NB4 (cell line): ENCODE measurements at regions not wholly inside any gene's neighbourhood (a gene's known extent, or its start where the extent isn't known, plus 50 kb on each side); places are given as distances from the start of the nearest gene placed in this dataset.

Source experiments
- DNase-seq: peaks from one replicate; pipeline ENCODE4 v3.0.0; 2010; ENCODE audit warnings: low read depth
- H3K4me3 ChIP-seq: one replicate; pipeline ENCODE4 v1.5.1; 2011; ENCODE audit warnings: mild to moderate bottlenecking, low read depth, low read length, moderate library complexity
- CTCF ChIP-seq: IDR thresholded peaks from one replicate; pipeline ENCODE4 v1.5.1; 2012; ENCODE audit warnings: low read depth, low read length
- MAX ChIP-seq: IDR thresholded peaks from 2 replicates; pipeline ENCODE4 v1.6.1; 2011; ENCODE audit warnings: low read depth, low read length
- MYC ChIP-seq: IDR thresholded peaks from 2 replicates; pipeline ENCODE4 v1.6.1; 2011; ENCODE audit warnings: low read depth, low read length
- POLR2A ChIP-seq: IDR thresholded peaks from 2 replicates; pipeline ENCODE4 v1.6.1; 2011; ENCODE audit warnings: mild to moderate bottlenecking; ENCODE audit not compliant: insufficient read length; ENCODE audit errors: extremely low read depth

GRCh38 chr7:106518239-106518638 lies 142.7 kb downstream of the CCDC71L start:
- no peak for TF ChIP-seq MYC
- TF ChIP-seq CTCF = no peak
- TF ChIP-seq MAX = no peak
- TF ChIP-seq POLR2A = no peak
- DNase-seq = no peak
- no peak overlapping the region for H3K4me3 ChIP-seq

GRCh38 chr7:106517508-106517907 lies 143.4 kb downstream of the CCDC71L start:
- TF ChIP-seq CTCF (no peak), MAX (no peak), POLR2A (no peak), MYC (no peak)
- no peak overlapping the region for H3K4me3 ChIP-seq

GRCh38 chr7:106515321-106515720 lies 145.6 kb downstream of the CCDC71L start:
- no peak overlapping the region for H3K4me3 ChIP-seq
- TF ChIP-seq MYC = no peak
- no peak for TF ChIP-seq MAX
- no peak for TF ChIP-seq CTCF
- TF ChIP-seq POLR2A = no peak
- DNase-seq = no peak

More at GRCh38 chr7:106517508-106517907, 143.4 kb downstream of the CCDC71L start:
- DNase-seq = no peak

GRCh38 chr7:106514881-106515280 lies 146.1 kb downstream of the CCDC71L start:
- TF ChIP-seq MYC (no peak), POLR2A (no peak), CTCF (no peak), MAX (no peak)
- no peak overlapping the region for H3K4me3 ChIP-seq
- DNase-seq = no peak

- no peak for DNase-seq
- TF ChIP-seq CTCF = no peak
- TF ChIP-seq POLR2A = no peak
- TF ChIP-seq MYC = no peak
- no peak for TF ChIP-seq MAX
- H3K4me3 ChIP-seq = no peak overlapping the region
These were observed 148.7 kb downstream of the CCDC71L start for GRCh38 chr7:106512217-106512616.

GRCh38 chr7:106504645-106505044 lies 156.3 kb downstream of the CCDC71L start:
- DNase-seq = no peak
- no peak overlapping the region for H3K4me3 ChIP-seq
- TF ChIP-seq MAX = no peak
- TF ChIP-seq CTCF = no peak
- no peak for TF ChIP-seq POLR2A
- no peak for TF ChIP-seq MYC
